SK-N-MC (cell line): ENCODE measurements at regions not wholly inside any gene's neighbourhood (a gene's known extent, or its start where the extent isn't known, plus 50 kb on each side); places are given as distances from the start of the nearest gene placed in this dataset.

Experiments used
- EZH2 ChIP-seq: fragments of 200-600 bp; sonication (generic); IDR thresholded peaks from one replicate; pipeline ENCODE4 v1.6.1; 2017; ENCODE audit warnings: antibody characterized with exemption
- POLR2AphosphoS5 ChIP-seq: IDR thresholded peaks from 2 replicates; pipeline ENCODE4 v1.6.1; 2012; ENCODE audit warnings: mild to moderate bottlenecking, low read depth, low read length, borderline replicate concordance

- TF ChIP-seq POLR2AphosphoS5 (no peak), EZH2 (no peak)
These were observed 943.2 kb downstream of the PCDH17 start for GRCh38 chr13:58574791-58575190.
